GM20000 (cell line): ENCODE measurements at regions not wholly inside any gene's neighbourhood (a gene's known extent, or its start where the extent isn't known, plus 50 kb on each side); places are given as distances from the start of the nearest gene placed in this dataset.

ENCODE experiments used
- DNase-seq: peaks from one replicate; pipeline ENCODE4 v3.0.0; 2012; ENCODE audit warnings: low spot score
- TF ChIP-seq, protein P1 (sequence below): IDR thresholded peaks from 2 replicates; pipeline ENCODE4 v1.5.1; 2012; ENCODE audit warnings: mild to moderate bottlenecking, control low read depth; ENCODE audit errors: extremely low read depth, missing control alignments

- DNase-seq = no peak
- TF ChIP-seq, protein P1, sequence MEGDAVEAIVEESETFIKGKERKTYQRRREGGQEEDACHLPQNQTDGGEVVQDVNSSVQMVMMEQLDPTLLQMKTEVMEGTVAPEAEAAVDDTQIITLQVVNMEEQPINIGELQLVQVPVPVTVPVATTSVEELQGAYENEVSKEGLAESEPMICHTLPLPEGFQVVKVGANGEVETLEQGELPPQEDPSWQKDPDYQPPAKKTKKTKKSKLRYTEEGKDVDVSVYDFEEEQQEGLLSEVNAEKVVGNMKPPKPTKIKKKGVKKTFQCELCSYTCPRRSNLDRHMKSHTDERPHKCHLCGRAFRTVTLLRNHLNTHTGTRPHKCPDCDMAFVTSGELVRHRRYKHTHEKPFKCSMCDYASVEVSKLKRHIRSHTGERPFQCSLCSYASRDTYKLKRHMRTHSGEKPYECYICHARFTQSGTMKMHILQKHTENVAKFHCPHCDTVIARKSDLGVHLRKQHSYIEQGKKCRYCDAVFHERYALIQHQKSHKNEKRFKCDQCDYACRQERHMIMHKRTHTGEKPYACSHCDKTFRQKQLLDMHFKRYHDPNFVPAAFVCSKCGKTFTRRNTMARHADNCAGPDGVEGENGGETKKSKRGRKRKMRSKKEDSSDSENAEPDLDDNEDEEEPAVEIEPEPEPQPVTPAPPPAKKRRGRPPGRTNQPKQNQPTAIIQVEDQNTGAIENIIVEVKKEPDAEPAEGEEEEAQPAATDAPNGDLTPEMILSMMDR = no peak
Observed at GRCh38 chr17:43334738-43335402, 63.9 kb upstream of the ARL4D start.

DNA sequence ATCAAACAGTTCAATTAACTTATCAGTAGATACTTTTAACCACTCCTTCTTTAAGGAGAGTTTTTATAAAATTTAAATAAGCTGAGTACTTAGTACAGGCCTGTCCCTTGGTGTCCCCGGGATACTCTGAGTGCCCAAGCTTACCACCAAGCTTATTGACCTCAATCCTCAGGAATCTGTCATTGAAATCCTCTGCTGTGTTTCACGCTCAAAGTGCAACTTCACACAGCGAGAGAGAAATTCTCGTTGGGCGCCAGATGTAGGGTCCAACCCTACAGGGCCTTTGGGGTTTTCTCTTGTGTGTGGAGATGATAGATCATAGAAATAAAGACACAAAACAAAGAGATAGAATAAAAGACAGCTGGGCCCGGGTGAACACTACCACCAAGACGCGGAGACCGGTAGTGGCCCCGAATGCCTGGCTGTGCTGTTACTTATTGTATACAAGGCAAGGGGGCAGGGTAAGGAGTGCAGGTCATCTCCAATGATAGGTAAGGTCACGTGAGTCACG lies 65.3 kb upstream of the ARL4D start:
- TF ChIP-seq, protein P1 = no peak
- DNase-seq = no peak

- TF ChIP-seq, protein P1 = no peak
Observed at GRCh38 chr17:43332230-43332629, 66.6 kb upstream of the ARL4D start.

DNA sequence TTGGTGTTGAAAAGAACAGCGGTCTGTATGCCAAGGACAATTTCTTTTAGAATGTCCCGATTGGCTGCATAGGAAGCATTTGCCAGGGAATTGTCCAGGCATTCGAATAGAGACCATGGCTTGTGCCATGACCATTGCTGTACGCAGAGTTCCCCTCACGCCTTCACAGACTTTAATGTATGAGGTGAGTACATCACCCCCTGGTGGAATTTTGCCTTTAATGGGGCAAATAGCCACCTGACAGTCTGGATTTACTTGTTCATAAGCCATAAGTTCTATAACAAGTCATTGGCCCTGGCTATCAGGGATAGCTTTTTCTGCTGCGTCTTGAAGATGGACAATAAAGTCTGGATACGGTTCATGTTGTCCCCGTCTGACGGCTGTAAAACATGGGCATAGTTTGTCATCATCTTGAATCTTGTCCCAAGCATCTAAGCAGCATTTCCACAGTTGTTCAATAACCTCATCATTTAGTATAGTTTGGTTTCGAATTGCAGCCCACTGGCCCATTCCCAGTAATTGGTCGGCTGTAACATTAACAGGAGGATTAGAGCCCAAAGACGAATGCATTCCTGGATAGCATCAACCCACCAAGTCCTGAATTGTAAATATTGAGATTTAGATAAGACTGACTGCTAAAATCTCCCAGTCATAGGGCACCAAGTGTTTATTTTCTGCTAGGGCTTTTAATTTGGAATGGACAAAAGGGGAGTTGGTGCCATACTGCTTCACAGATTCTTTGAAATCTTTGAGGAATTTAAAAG lies 67.7 kb upstream of the ARL4D start:
- TF ChIP-seq, protein P1 = no peak
- DNase-seq = no peak

More at GRCh38 chr17:43332230-43332629, 66.6 kb upstream of the ARL4D start:
- DNase-seq = no peak

GRCh38 chr17:43329183-43329582 lies 69.6 kb upstream of the ARL4D start:
- no peak for DNase-seq
- TF ChIP-seq, protein P1 = no peak

DNA sequence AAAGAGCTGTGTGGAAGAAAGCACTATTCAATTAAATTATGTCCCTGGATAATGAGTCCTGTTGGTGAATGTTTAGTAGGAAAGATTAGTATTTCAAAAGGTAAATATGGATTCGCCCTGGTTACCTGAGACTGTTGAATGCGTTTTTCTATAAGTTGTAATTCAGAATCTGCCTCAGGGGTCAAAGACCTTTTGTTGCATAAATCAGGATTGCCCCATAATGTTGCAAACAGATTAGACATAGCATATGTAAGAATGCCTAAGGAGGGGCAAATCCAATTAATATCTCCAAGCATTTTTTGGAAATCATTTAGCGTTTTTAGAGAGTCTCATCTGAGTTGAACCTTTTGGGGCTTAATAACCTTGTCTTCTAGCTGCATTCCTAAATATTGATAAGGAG lies 70.1 kb upstream of the ARL4D start:
- TF ChIP-seq, protein P1 = no peak
- no peak for DNase-seq

- TF ChIP-seq, protein P1 = no peak
- DNase-seq = no peak
Observed at GRCh38 chr17:43327834-43328420, 70.9 kb upstream of the ARL4D start.
